ENCODE measurements at regions not wholly inside any gene's neighbourhood (a gene's known extent, or its start where the extent isn't known, plus 50 kb on each side); places are given as distances from the start of the nearest gene placed in this dataset.

DNA sequence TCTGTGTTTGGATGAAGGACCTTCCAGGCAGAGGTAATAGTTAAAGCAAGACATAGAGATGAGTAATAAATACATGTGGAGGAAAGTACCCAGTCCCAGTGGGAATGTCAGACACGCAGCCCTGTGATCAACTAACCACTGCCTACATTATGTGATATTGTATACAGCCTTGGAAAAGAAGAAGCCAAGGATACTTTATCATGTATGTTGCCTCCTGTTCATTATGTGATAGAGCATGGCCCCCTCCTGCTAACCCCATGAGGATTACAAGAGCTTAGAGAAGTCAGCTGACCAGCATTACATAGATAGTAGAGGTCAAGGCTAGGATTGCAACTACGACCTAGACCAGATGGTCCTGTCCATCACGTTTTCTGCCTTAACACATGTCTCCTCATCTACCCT, 497.0 kb upstream of the TNC start:
- TF ChIP-seq SRF (IDR thresholded peaks at IDR 0.05; ENCODE audit: low read depth, low read length) (no peak), POLR2A (IDR thresholded peaks at IDR 0.05; ENCODE audit: insufficient read depth in 1 of 2, low read depth in 2 of 2, low read length in 2 of 2) (no peak), ZNF609 (CRISPR knock-in tag; IDR thresholded peaks at IDR 0.05; ENCODE audit: borderline replicate concordance) (no peak), PREB (CRISPR knock-in tag; IDR thresholded peaks at IDR 0.05) (no peak), ZFP37 (CRISPR knock-in tag; IDR thresholded peaks at IDR 0.05; ENCODE audit: borderline replicate concordance) (no peak), UBTF (CRISPR knock-in tag; IDR thresholded peaks at IDR 0.05) (no peak), ZNF776 (CRISPR knock-in tag; IDR thresholded peaks at IDR 0.05) (no peak), NCOA1 (CRISPR knock-in tag; IDR thresholded peaks at IDR 0.05) (no peak), CTCF (CRISPR knock-in tag; IDR thresholded peaks at IDR 0.05) (no peak), POLR2AphosphoS5 (IDR thresholded peaks at IDR 0.05; ENCODE audit: low read depth, low read length) (no peak), ZNF710 (CRISPR knock-in tag; IDR thresholded peaks at IDR 0.05; ENCODE audit: borderline replicate concordance) (no peak), MYPOP (CRISPR knock-in tag; IDR thresholded peaks at IDR 0.05) (no peak), ARHGAP35 (CRISPR knock-in tag; IDR thresholded peaks at IDR 0.05; ENCODE audit: borderline replicate concordance) (no peak), ZNF737 (CRISPR knock-in tag; IDR thresholded peaks at IDR 0.05; ENCODE audit: borderline replicate concordance) (no peak)
